HepG2 (cell line): ENCODE measurements at regions not wholly inside any gene's neighbourhood (a gene's known extent, or its start where the extent isn't known, plus 50 kb on each side); places are given as distances from the start of the nearest gene placed in this dataset.
"Not testable (repeated sequence)": the region's sequence is repeated elsewhere in the genome, so short reads cannot be mapped to it uniquely, and the experiment has no call there.

Experiments
- ATAC-seq: fragments of 200-7000 bp; cut with Tn5 transposase; 3 replicates; pipeline ENCODE4 v1.9.1; 2020; ENCODE audit warnings: mild to moderate bottlenecking, moderate library complexity
- BruUV-seq: library from RNA; stranded (reverse); fragments of 400-500 nt; replicated peaks from 2 replicates; lab custom pipeline; 2021; lab: Mats Ljungman, UMichigan
- CTCF ChIA-PET: fragments of 300-600 bp; formaldehyde crosslinking; extraction: SDS; loops from one replicate; lab custom pipeline; 2021; ENCODE audit warnings: low total read pairs, inconsistent platforms, low intra/inter-chr PET ratio; lab: Yijun Ruan, JAX
- POLR2A ChIA-PET: fragments of 350-600 bp; sonication (Branson Sonifier 250); formaldehyde crosslinking; loops from one replicate; lab custom pipeline; 2020; ENCODE audit warnings: antibody characterized with exemption, inconsistent platforms; lab: Yijun Ruan, JAX
- DNase-seq: peaks from one replicate; pipeline ENCODE4 v3.0.0-alpha.2; 2015; ENCODE audit warnings: low spot score
- FAIRE-seq: peaks from 3 replicates; lab custom pipeline; 2011; peaks lifted over from hg19 to GRCh38; lab: Jason Lieb, UNC
- H2AFZ ChIP-seq: one replicate; pipeline ENCODE4 v1.6.1; 2011; ENCODE audit warnings: low read length, inconsistent platforms
- H3K27ac ChIP-seq: fragments of 300-600 bp; 3 replicates; pipeline ENCODE4 v1.8.0; 2011; ENCODE audit warnings: mixed run types, mild to moderate bottlenecking, mixed read lengths, low read length, inconsistent platforms; ENCODE audit not compliant: insufficient read depth; ENCODE audit errors: extremely low read length
- H3K27me3 ChIP-seq, 2 experiments: fragments of 200-600 bp in 1 of 2; 2 replicates in 1 of 2; 3 replicates in 1 of 2; pipeline versions ENCODE4 v1.6.0 to v1.8.0; 2011; ENCODE audit warnings: low read length in 2 of 2, mild to moderate bottlenecking in 2 of 2, moderate library complexity in 2 of 2, inconsistent platforms in 1 of 2; ENCODE audit not compliant: insufficient read depth in 2 of 2, control insufficient read depth in 1 of 2
- H3K36me3 ChIP-seq, 2 experiments: fragments of 200-600 bp in 1 of 2; replicated peaks in 1 of 2; 2 replicates in 1 of 2; 3 replicates in 1 of 2; pipeline versions ENCODE4 v1.5.1 to v1.8.0; 2011; ENCODE audit warnings: low read length in 2 of 2, inconsistent platforms in 1 of 2; ENCODE audit not compliant: insufficient read depth in 2 of 2, control insufficient read depth in 1 of 2
- H3K4me1 ChIP-seq: 2 replicates; pipeline ENCODE4 v1.5.1; 2012; ENCODE audit warnings: low read length, inconsistent platforms; ENCODE audit not compliant: insufficient read depth
- H3K4me2 ChIP-seq: 2 replicates; pipeline ENCODE4 v1.6.0; 2011; ENCODE audit warnings: low read depth, low read length, inconsistent platforms
- H3K4me3 ChIP-seq, 3 experiments: fragments of 200-600 bp in 1 of 3; sonication (generic), shearing (Covaris generic) in 1 of 3; replicated peaks in 1 of 3; 2 replicates each; pipeline ENCODE4 v1.5.1; 2011 to 2016; ENCODE audit warnings: low read length in 3 of 3, inconsistent platforms in 2 of 3, low read depth in 2 of 3, mild to moderate bottlenecking in 2 of 3, control low read depth in 1 of 3, mixed read lengths in 1 of 3; ENCODE audit not compliant: insufficient read depth in 1 of 3
- H3K79me2 ChIP-seq: one replicate; pipeline ENCODE4 v1.6.1; 2011; ENCODE audit warnings: low read length, inconsistent platforms; ENCODE audit not compliant: insufficient read depth
- H3K9ac ChIP-seq: 2 replicates; pipeline ENCODE4 v1.6.0; 2011; ENCODE audit warnings: mild to moderate bottlenecking, low read depth, low read length, inconsistent platforms; ENCODE audit not compliant: insufficient read depth
- H3K9me3 ChIP-seq: 2 replicates; pipeline ENCODE4 v1.5.1; 2012; ENCODE audit warnings: mild to moderate bottlenecking, low read length
- H4K20me1 ChIP-seq: 2 replicates; pipeline ENCODE4 v1.6.0; 2011; ENCODE audit warnings: inconsistent platforms, mild to moderate bottlenecking, low read length, moderate library complexity; ENCODE audit not compliant: insufficient read depth
- GABPA ChIP-seq, 2 experiments: IDR thresholded peaks; 2 replicates each; pipeline ENCODE4 v1.6.1; 2011 to 2016; ENCODE audit warnings: low read depth in 2 of 2, low read length in 1 of 2, missing biosample characterization in 1 of 2, missing genetic modification characterization in 1 of 2
- KDM2A ChIP-seq: sonication (generic); formaldehyde crosslinking; IDR thresholded peaks from 2 replicates; pipeline ENCODE4 v1.4.0; 2020; ENCODE audit warnings: low read depth, missing genetic modification reagents, borderline replicate concordance
- MTF1 ChIP-seq: sonication (generic); formaldehyde crosslinking; IDR thresholded peaks from 2 replicates; pipeline ENCODE4 v1.5.0; 2020; ENCODE audit warnings: missing genetic modification reagents
- WGBS: methylation state at CpG from one replicate; pipeline ENCODE4 v1.1.6; 2017; ENCODE audit warnings: low lambda C conversion rate; 5-methylcytosine and 5-hydroxymethylcytosine counted together
- in situ Hi-C: cut with HindIII; loops from 2 replicates; pipeline ENCODE4 v1.10.0; 2017; ENCODE audit warnings: low pct_unique_long_range_greater_than_20kb; ENCODE audit not compliant: extremely low pct_ligation_motif_present
- intact Hi-C: fragments of 100-400 bp; cut with micrococcal nuclease; formaldehyde crosslinking; loops from one replicate; pipeline ENCODE4 v1.10.0; 2022; ENCODE audit not compliant: unreplicated experiment

DNA sequence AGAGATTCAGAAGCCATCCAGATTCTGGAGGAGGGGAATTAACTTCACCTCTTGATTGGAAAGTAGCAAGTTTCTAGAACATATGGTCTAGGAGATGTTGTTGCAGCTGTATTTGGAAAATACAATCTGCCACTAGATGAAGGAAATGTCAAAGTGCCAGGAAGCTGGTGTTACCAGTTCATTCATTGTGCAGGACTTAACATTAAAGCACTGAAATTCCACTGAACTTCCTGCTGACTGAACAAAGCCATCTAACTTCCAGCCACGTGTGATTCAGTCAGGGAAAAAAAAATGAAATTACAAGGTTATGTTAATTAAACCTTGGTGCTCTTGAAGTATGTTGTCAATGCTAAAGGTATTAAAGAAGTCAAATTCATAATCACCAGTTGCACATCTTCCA, 321.5 kb upstream of the SASH1 start:
- no peak for TF ChIP-seq MTF1
- TF ChIP-seq, all 625 proteins: peak for 0
- ChIA-PET CTCF (no interaction called here), POLR2A (no interaction called here)
- ATAC-seq, result no peak
- no peaks in the 10 kb centered on the region; a peak in 1 of 5 replicates for H3K36me3 ChIP-seq
- no peaks in the 10 kb centered on the region for H4K20me1 ChIP-seq
- intact Hi-C loops (no loop called here), in situ Hi-C loops (no loop called here)
- no TSS peak for BruUV-seq
- H3K4me2 ChIP-seq, result no peak overlapping the region
- 29% methylated on average over 1 of the region's 1 CpG for WGBS
- FAIRE-seq, result no peak
- H3K9ac ChIP-seq, result no peak overlapping the region
- no peaks in the 10 kb centered on the region for H3K79me2 ChIP-seq
- H3K9me3 ChIP-seq, result no peaks in the 10 kb centered on the region
- no peak overlapping the region for H3K4me3 ChIP-seq
- no peaks in the 10 kb centered on the region for H3K27me3 ChIP-seq
- H3K4me1 ChIP-seq, result no peaks in the 10 kb centered on the region
- no peak for DNase-seq
- H3K27ac ChIP-seq, result no peak overlapping the region
- H2AFZ ChIP-seq, result no peak overlapping the region

DNA sequence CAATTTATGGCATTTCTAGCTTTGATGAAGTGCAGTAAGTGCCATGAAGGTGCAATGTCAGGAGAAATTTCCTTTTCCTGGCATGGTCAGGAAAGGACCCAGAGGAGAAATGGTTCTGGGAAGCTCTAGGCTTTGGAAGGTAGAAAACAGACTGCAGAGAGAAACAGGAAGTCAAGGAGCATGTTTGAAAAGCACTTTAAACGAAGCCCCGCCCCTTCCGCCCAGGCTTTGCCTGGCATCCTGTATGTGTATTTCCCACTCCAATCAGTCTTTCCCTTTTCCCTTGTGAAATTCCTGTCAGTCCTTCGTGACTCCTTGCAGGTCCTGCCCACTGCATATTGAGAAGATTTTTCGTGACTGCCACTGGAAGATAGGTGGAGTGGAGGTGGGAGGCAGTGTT, 320.9 kb upstream of the SASH1 start:
- no peak for DNase-seq
- WGBS, result 24% methylated on average over 5 of the region's 5 CpGs
- H3K27ac ChIP-seq, result no peak overlapping the region
- FAIRE-seq, result no peak
- ChIA-PET POLR2A (no interaction called here), CTCF (no interaction called here)
- no peak overlapping the region for H3K4me2 ChIP-seq
- H3K9ac ChIP-seq, result no peak overlapping the region
- intact Hi-C loops (no loop called here), in situ Hi-C loops (no loop called here)
- H3K36me3 ChIP-seq, result no peaks in the 10 kb centered on the region; a peak in 1 of 5 replicates
- H2AFZ ChIP-seq, result no peak overlapping the region
- ATAC-seq, result no peak
- no peaks in the 10 kb centered on the region for H3K79me2 ChIP-seq
- H3K27me3 ChIP-seq, result no peaks in the 10 kb centered on the region
- no peak overlapping the region for H3K4me3 ChIP-seq
- no peaks in the 10 kb centered on the region for H4K20me1 ChIP-seq
- no TSS peak for BruUV-seq
- no peaks in the 10 kb centered on the region for H3K9me3 ChIP-seq
- no peaks in the 10 kb centered on the region for H3K4me1 ChIP-seq
- TF ChIP-seq GABPA (IDR thresholded peaks at IDR 0.05; ENCODE audit: low read depth, low read length) (no peak), GABPA (CRISPR knock-in tag; IDR thresholded peaks at IDR 0.05; ENCODE audit: low read depth) (peak; percentile 40), KDM2A (no peak)

DNA sequence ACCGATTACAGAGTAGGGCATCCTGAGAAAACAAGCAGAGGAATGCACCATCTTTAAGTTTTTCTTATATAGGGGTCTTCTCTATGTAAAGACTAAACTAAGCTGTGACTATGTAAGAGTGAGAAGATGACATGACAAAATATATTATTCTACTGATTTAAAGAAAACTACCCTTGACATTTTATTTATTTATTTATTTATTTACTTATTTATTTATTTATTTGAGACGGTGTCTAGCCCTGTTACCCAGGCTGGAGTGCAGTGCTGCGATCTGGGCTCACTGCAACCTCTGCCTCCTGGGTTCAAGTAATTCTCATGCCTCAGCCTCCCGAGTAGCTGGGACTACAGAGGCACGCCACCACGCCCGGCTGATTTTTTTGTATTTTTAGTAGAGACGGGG, 320.4 kb upstream of the SASH1 start:
- ATAC-seq, H3K79me2 ChIP-seq, H3K27me3 ChIP-seq, H3K4me3 ChIP-seq, H2AFZ ChIP-seq, H3K36me3 ChIP-seq, in situ Hi-C loops, H3K9ac ChIP-seq, H4K20me1 ChIP-seq, H3K4me1 ChIP-seq, H3K27ac ChIP-seq, FAIRE-seq, BruUV-seq, intact Hi-C loops, CTCF ChIA-PET, POLR2A ChIA-PET, H3K4me2 ChIP-seq, DNase-seq, H3K9me3 ChIP-seq: not testable (repeated sequence)
- WGBS, result 59% methylated on average over 8 of the region's 8 CpGs
